SU-DHL-6 (cell line): ENCODE measurements at regions not wholly inside any gene's neighbourhood (a gene's known extent, or its start where the extent isn't known, plus 50 kb on each side); places are given as distances from the start of the nearest gene placed in this dataset.

Source experiments
- H2AFZ ChIP-seq: fragments of 200-600 bp; sonication (generic); 2 replicates; pipeline ENCODE4 v1.6.1; 2014; ENCODE audit warnings: low read depth, mild to moderate bottlenecking, moderate library complexity, mixed read lengths, antibody characterized with exemption, low read length; ENCODE audit not compliant: severe bottlenecking
- H3F3A ChIP-seq: fragments of 200-600 bp; shearing (Covaris generic); 2 replicates; pipeline ENCODE4 v1.6.0; 2016; ENCODE audit warnings: antibody characterized with exemption, mild to moderate bottlenecking; ENCODE audit not compliant: insufficient read depth
- H3K27ac ChIP-seq: fragments of 200-600 bp; sonication (generic); 2 replicates; pipeline ENCODE4 v1.5.1; 2016; ENCODE audit warnings: low read depth, mild to moderate bottlenecking, low read length, moderate library complexity, mixed read lengths
- H3K27me3 ChIP-seq: fragments of 200-600 bp; sonication (generic), shearing (Covaris generic); 2 replicates; pipeline ENCODE4 v1.6.0; 2014; ENCODE audit warnings: mild to moderate bottlenecking, low read length
- H3K36me3 ChIP-seq: fragments of 200-600 bp; sonication (generic); 2 replicates; pipeline ENCODE4 v1.6.1; 2014; ENCODE audit warnings: mild to moderate bottlenecking, low read length, mixed read lengths
- H3K4me2 ChIP-seq: fragments of 300-600, 200-600 bp; shearing (Covaris generic), sonication (generic); 2 replicates; pipeline ENCODE4 v1.6.0; 2014; ENCODE audit warnings: low read length, low read depth, mild to moderate bottlenecking; ENCODE audit not compliant: poor library complexity, severe bottlenecking
- H3K4me3 ChIP-seq: fragments of 200-600 bp; sonication (generic); 2 replicates; pipeline ENCODE4 v1.5.1; 2014; ENCODE audit warnings: antibody characterized with exemption, low read length, mild to moderate bottlenecking, mixed read lengths; ENCODE audit not compliant: insufficient read depth, poor library complexity, severe bottlenecking
- H3K79me2 ChIP-seq: fragments of 200-600 bp; sonication (generic); 2 replicates; pipeline ENCODE4 v1.6.1; 2014; ENCODE audit warnings: mild to moderate bottlenecking, low read length, moderate library complexity; ENCODE audit not compliant: insufficient read depth
- H3K9ac ChIP-seq: fragments of 200-600 bp; sonication (generic); 2 replicates; pipeline ENCODE4 v1.7.0; 2014; ENCODE audit warnings: mild to moderate bottlenecking, low read length
- H3K9me2 ChIP-seq: fragments of 200-600 bp; sonication (generic); replicated peaks from 2 replicates; pipeline ENCODE4 v1.6.1; 2014; ENCODE audit warnings: low read length; ENCODE audit not compliant: insufficient read depth
- H3K9me3 ChIP-seq: fragments of 200-600 bp; sonication (generic); 2 replicates; pipeline ENCODE4 v1.6.1; 2014; ENCODE audit warnings: low read length, mixed read lengths; ENCODE audit not compliant: insufficient read depth
- H4K20me1 ChIP-seq: fragments of 200-600 bp; sonication (generic); 2 replicates; pipeline ENCODE4 v1.6.1; 2014; ENCODE audit warnings: low read depth, mild to moderate bottlenecking, antibody characterized with exemption, low read length, moderate library complexity, mixed read lengths
- EZH2phosphoT487 ChIP-seq: fragments of 200-600 bp; sonication (generic), shearing (Covaris generic); conservative IDR thresholded peaks from 2 replicates; pipeline ENCODE4 v1.6.1; 2018; ENCODE audit warnings: mild to moderate bottlenecking, antibody characterized with exemption, low read length, moderate library complexity, mixed read lengths
- TF ChIP-seq, protein P1 (sequence below): fragments of 200-600 bp; sonication (generic); IDR thresholded peaks from one replicate; pipeline ENCODE4 v1.5.1; 2017; ENCODE audit warnings: antibody characterized with exemption, mild to moderate bottlenecking, low read length, moderate library complexity; ENCODE audit not compliant: insufficient read depth, poor library complexity, severe bottlenecking

DNA sequence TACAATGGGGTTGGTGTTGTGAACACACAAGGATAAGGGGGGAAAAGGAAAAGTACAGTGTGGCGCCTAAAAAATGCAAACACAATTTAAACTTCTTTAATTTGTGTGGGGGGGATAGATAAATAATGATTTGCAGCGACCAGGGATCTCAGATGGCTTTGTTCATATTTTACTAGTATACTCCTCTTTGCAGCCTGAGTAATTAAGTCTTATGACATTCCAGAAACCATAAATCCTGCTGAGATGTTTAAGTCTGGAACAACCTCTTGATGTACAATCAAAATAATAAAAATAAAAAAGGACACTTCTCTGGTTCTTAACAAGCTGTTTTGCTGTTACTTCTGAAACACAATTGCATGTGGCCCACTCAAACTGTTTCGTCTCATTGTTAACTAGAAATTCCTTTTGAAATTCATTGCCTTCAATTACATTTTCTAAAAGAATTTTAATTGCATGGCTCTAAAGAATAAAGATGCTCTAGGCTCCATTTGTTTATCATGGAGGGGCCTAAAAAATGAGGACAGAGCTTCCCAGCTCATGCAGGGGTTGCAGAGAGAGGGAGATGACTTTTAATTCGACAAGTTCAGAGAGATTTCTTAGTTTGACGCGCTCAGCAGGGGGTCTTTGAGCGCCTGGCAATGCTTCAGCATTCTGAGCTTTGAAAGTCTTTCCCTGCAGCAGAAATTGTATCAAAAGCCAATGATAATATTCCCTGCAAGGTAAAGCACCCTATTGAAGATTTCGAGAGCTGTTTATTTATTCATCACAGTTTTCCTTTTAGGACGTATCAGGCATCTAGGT, 892.4 kb upstream of the TENM3 start:
- no peak for TF ChIP-seq EZH2phosphoT487
- TF ChIP-seq, protein P1, sequence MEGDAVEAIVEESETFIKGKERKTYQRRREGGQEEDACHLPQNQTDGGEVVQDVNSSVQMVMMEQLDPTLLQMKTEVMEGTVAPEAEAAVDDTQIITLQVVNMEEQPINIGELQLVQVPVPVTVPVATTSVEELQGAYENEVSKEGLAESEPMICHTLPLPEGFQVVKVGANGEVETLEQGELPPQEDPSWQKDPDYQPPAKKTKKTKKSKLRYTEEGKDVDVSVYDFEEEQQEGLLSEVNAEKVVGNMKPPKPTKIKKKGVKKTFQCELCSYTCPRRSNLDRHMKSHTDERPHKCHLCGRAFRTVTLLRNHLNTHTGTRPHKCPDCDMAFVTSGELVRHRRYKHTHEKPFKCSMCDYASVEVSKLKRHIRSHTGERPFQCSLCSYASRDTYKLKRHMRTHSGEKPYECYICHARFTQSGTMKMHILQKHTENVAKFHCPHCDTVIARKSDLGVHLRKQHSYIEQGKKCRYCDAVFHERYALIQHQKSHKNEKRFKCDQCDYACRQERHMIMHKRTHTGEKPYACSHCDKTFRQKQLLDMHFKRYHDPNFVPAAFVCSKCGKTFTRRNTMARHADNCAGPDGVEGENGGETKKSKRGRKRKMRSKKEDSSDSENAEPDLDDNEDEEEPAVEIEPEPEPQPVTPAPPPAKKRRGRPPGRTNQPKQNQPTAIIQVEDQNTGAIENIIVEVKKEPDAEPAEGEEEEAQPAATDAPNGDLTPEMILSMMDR, result no peak
- Histone ChIP-seq H3K36me3 (no peaks in the 10 kb centered on the region), H3K9me2 (no peaks in the 10 kb centered on the region), H3K27me3 (no peaks in the 10 kb centered on the region), H3K79me2 (no peaks in the 10 kb centered on the region), H3K4me2 (no peak overlapping the region), H4K20me1 (no peaks in the 10 kb centered on the region), H2AFZ (no peak overlapping the region), H3K9me3 (no peaks in the 10 kb centered on the region), H3F3A (no peaks in the 10 kb centered on the region), H3K27ac (no peak overlapping the region), H3K9ac (no peak overlapping the region), H3K4me3 (no peak overlapping the region)

DNA sequence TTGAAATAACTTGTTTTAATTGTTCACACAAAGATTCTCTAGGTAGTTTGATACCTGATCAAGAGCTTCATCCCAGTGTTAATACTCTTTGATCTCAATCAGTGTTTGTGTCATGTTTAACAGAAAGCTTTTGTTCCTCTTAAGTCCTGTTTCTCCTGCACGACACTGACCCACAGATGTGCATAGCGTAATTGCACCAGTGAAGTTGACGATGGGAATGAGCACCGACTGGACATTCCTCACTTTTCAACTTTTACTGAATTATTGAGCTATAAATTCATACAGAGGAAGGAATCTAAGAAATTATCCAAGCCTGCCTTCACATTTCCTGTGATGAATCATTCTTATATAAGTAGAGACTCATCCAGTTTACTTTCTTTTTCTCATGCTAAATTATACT, 878.7 kb upstream of the TENM3 start:
- no peak overlapping the region for H3K9ac ChIP-seq
- no peak overlapping the region for H3K27ac ChIP-seq
- H3K4me2 ChIP-seq, result no peak overlapping the region
- H3K4me3 ChIP-seq, result no peak overlapping the region
- no peaks in the 10 kb centered on the region for H3K36me3 ChIP-seq
- H3K9me3 ChIP-seq, result no peaks in the 10 kb centered on the region
- no peaks in the 10 kb centered on the region for H3K27me3 ChIP-seq
- TF ChIP-seq EZH2phosphoT487, result no peak
- TF ChIP-seq, protein P1, result no peak
- no peaks in the 10 kb centered on the region for H3K79me2 ChIP-seq
- H3K9me2 ChIP-seq, result no peaks in the 10 kb centered on the region
- no peak overlapping the region for H2AFZ ChIP-seq
- H3F3A ChIP-seq, result no peaks in the 10 kb centered on the region
- H4K20me1 ChIP-seq, result no peaks in the 10 kb centered on the region

DNA sequence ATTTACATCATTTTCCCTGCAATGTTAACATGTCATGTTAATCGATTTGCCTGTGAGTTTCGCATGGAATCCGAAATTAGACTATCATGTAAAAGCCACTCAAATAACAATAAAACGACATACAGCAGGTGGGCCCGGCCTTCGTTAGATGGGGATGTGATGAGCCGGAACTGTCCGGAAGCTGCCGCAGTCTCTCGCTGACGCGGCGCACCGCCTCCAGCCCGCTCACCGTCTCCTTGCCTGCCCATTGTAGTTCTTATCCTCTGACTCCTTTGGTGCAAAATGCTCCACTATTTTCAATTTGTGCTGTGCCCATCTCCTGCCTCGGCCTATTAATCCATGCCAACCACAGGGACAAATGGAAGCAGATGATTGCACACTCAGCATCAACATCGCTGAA, 877.5 kb upstream of the TENM3 start:
- Histone ChIP-seq H3F3A (no peaks in the 10 kb centered on the region), H3K9ac (no peak overlapping the region), H3K9me2 (no peaks in the 10 kb centered on the region), H3K79me2 (no peaks in the 10 kb centered on the region), H4K20me1 (no peaks in the 10 kb centered on the region), H3K36me3 (no peaks in the 10 kb centered on the region), H3K4me3 (no peak overlapping the region), H3K9me3 (no peaks in the 10 kb centered on the region), H3K27me3 (no peaks in the 10 kb centered on the region), H2AFZ (no peak overlapping the region), H3K27ac (no peak overlapping the region), H3K4me2 (no peak overlapping the region)
- TF ChIP-seq EZH2phosphoT487, result no peak
- TF ChIP-seq, protein P1, result no peak
